Neural cell (in vitro differentiated cells): ENCODE measurements at regions not wholly inside any gene's neighbourhood (a gene's known extent, or its start where the extent isn't known, plus 50 kb on each side); places are given as distances from the start of the nearest gene placed in this dataset.

Experiments
- H2AFZ ChIP-seq: fragments of 200-600, 300-800 bp; sonication (generic), shearing (Covaris generic); 2 replicates; pipeline ENCODE4 v1.6.0; 2014; ENCODE audit warnings: low read depth, mild to moderate bottlenecking, antibody characterized with exemption, low read length, moderate library complexity
- H3F3A ChIP-seq: fragments of 200-600 bp; shearing (Covaris generic); 2 replicates; pipeline ENCODE4 v1.6.1; 2016; ENCODE audit warnings: mild to moderate bottlenecking, moderate library complexity, mixed read lengths, antibody characterized with exemption, low read length; ENCODE audit not compliant: insufficient read depth, poor library complexity, severe bottlenecking
- H3K27ac ChIP-seq: fragments of 200-600, 300-800 bp; sonication (generic), shearing (Covaris generic); 2 replicates; pipeline ENCODE4 v1.5.1; 2014; ENCODE audit warnings: mild to moderate bottlenecking, low read length, moderate library complexity
- H3K27me3 ChIP-seq: fragments of 300-800, 200-600 bp; sonication (generic), shearing (Covaris generic); 2 replicates; pipeline ENCODE4 v1.6.0; 2014; ENCODE audit warnings: mild to moderate bottlenecking, low read depth, low read length, moderate library complexity; ENCODE audit not compliant: insufficient read depth
- H3K36me3 ChIP-seq: fragments of 300-800, 200-600 bp; sonication (generic), shearing (Covaris generic); 2 replicates; pipeline ENCODE4 v1.5.1; 2014; ENCODE audit warnings: mild to moderate bottlenecking, antibody characterized with exemption, low read length, moderate library complexity; ENCODE audit not compliant: insufficient read depth
- H3K4me2 ChIP-seq: fragments of 300-800, 200-600 bp; sonication (generic), shearing (Covaris generic); 2 replicates; pipeline ENCODE4 v1.6.0; 2014; ENCODE audit warnings: mild to moderate bottlenecking, low read length
- H3K4me3 ChIP-seq: fragments of 300-800, 200-600 bp; sonication (generic), shearing (Covaris generic); 2 replicates; pipeline ENCODE4 v1.5.1; 2014; ENCODE audit warnings: mild to moderate bottlenecking, low read length, moderate library complexity
- H3K79me2 ChIP-seq: fragments of 200-600 bp; shearing (Covaris generic); replicated peaks from 2 replicates; pipeline ENCODE4 v1.6.0; 2014; ENCODE audit warnings: mild to moderate bottlenecking, low read length, moderate library complexity; ENCODE audit not compliant: insufficient read depth
- H3K9ac ChIP-seq: fragments of 300-800, 200-600 bp; sonication (generic), shearing (Covaris generic); 2 replicates; pipeline ENCODE4 v1.6.1; 2016; ENCODE audit warnings: mild to moderate bottlenecking, low read length, mixed read lengths
- H3K9me2 ChIP-seq: fragments of 200-600 bp; shearing (Covaris generic); 2 replicates; pipeline ENCODE4 v1.6.1; 2016; ENCODE audit warnings: mild to moderate bottlenecking, low read length, mixed read lengths; ENCODE audit not compliant: insufficient read depth
- H3K9me3 ChIP-seq: fragments of 200-600, 300-800 bp; sonication (generic), shearing (Covaris generic); 2 replicates; pipeline ENCODE4 v1.6.1; 2016; ENCODE audit warnings: mild to moderate bottlenecking, mixed run types, low read length, moderate library complexity, mixed read lengths
- H4K20me1 ChIP-seq: fragments of 200-600 bp; shearing (Covaris generic); 2 replicates; pipeline ENCODE4 v1.6.1; 2016; ENCODE audit warnings: mild to moderate bottlenecking, mixed run types; ENCODE audit not compliant: insufficient read depth
- EP300 ChIP-seq: fragments of 450-650 bp; conservative IDR thresholded peaks from 2 replicates; pipeline ENCODE4 v1.6.1; 2014; ENCODE audit warnings: antibody characterized with exemption, mild to moderate bottlenecking, moderate library complexity; ENCODE audit not compliant: poor library complexity, severe bottlenecking
- EZH2 ChIP-seq: fragments of 200-600, 300-800 bp; shearing (Covaris generic), sonication (generic); IDR thresholded peaks from 2 replicates; pipeline ENCODE4 v1.6.1; 2014; ENCODE audit warnings: antibody characterized with exemption, low read length, borderline replicate concordance, mild to moderate bottlenecking; ENCODE audit not compliant: insufficient read depth, poor library complexity, severe bottlenecking
- MXI1 ChIP-seq: fragments of 450-650 bp; conservative IDR thresholded peaks from 2 replicates; pipeline ENCODE4 v1.6.1; 2014; ENCODE audit warnings: antibody characterized with exemption, mild to moderate bottlenecking; ENCODE audit not compliant: poor library complexity, severe bottlenecking
- POLR2AphosphoS5 ChIP-seq: IDR thresholded peaks from 2 replicates; pipeline ENCODE4 v1.6.1; 2012
- RAD21 ChIP-seq: fragments of 450-650 bp; conservative IDR thresholded peaks from 2 replicates; pipeline ENCODE4 v1.6.1; 2014; ENCODE audit warnings: antibody characterized with exemption, mild to moderate bottlenecking, moderate library complexity
- SMC3 ChIP-seq: fragments of 450-650 bp; conservative IDR thresholded peaks from 2 replicates; pipeline ENCODE4 v1.6.1; 2014; ENCODE audit warnings: antibody characterized with exemption, mild to moderate bottlenecking, moderate library complexity; ENCODE audit not compliant: poor library complexity
- TAF1 ChIP-seq: IDR thresholded peaks from 2 replicates; pipeline ENCODE4 v1.6.1; 2012; ENCODE audit warnings: low read depth
- TF ChIP-seq, protein P1 (sequence below): IDR thresholded peaks from 2 replicates; pipeline ENCODE4 v1.6.1; 2012; ENCODE audit warnings: borderline replicate concordance
- TF ChIP-seq, protein P2 (sequence below): fragments of 450-650 bp; IDR thresholded peaks from 2 replicates; pipeline ENCODE4 v1.5.1; 2014; ENCODE audit warnings: antibody characterized with exemption, mild to moderate bottlenecking, moderate library complexity; ENCODE audit not compliant: poor library complexity, severe bottlenecking

DNA sequence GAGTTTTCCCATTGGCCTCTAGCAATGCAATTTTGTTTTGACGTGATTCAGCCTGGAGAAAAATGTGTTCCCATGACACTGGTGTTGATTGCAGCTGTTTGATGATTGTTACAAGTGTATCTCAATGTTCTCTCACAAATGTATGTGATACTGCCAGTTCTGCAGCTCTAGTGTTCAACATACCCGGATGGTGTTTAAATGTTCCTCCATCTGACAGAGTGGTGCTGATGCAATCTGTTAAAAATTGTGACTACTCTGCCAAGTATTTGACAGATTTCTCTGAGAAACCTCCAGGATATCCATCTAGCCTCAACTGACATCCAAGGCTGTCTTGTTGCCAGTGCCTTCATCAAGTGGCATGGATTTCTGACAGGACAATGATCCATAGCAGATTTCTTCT is 657.2 kb upstream of the DIAPH2 start:
- no peak overlapping the region for H3K27ac ChIP-seq
- no peaks in the 10 kb centered on the region for H3K9me2 ChIP-seq
- no peak overlapping the region for H3K4me3 ChIP-seq
- H3K4me2 ChIP-seq, result no peak overlapping the region
- H3K27me3 ChIP-seq, result no peaks in the 10 kb centered on the region
- no peaks in the 10 kb centered on the region for H3K36me3 ChIP-seq
- no peaks in the 10 kb centered on the region for H3F3A ChIP-seq
- H3K79me2 ChIP-seq, result no peaks in the 10 kb centered on the region
- no peak overlapping the region for H2AFZ ChIP-seq
- H3K9ac ChIP-seq, result no peak overlapping the region
- H3K9me3 ChIP-seq, result no peaks in the 10 kb centered on the region
- H4K20me1 ChIP-seq, result no peaks in the 10 kb centered on the region
- peak; percentile 97 for TF ChIP-seq EP300
- no peak for TF ChIP-seq RAD21
- peak; percentile 38 for TF ChIP-seq POLR2AphosphoS5

DNA sequence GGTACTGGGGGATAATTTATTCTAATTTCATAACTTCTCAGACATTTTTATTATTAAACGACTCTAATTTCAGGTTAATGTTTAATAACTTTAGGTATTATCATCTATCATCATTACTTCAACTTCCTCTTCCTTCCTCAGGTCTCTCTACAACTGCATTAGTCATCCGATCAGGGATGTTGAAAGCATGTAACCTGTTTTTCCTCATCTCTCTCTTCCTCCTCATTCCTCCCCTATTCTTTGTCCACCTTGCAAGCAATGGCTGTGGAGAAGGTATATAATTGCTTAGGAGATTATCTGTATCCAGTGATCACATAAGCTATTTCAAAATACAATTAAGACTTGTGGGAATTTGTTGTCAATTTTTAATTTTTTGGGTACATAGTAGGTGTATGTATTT is 632.6 kb upstream of the DIAPH2 start:
- Histone ChIP-seq H3K27ac (no peak overlapping the region), H3K79me2 (no peaks in the 10 kb centered on the region), H3K9ac (no peak overlapping the region), H3K27me3 (no peaks in the 10 kb centered on the region), H3K9me2 (no peaks in the 10 kb centered on the region), H3K9me3 (no peaks in the 10 kb centered on the region), H3K36me3 (no peaks in the 10 kb centered on the region), H3K4me3 (no peak overlapping the region), H2AFZ (no peak overlapping the region), H3K4me2 (no peak overlapping the region), H3F3A (no peaks in the 10 kb centered on the region), H4K20me1 (no peaks in the 10 kb centered on the region)
- TF ChIP-seq EP300 (no peak), POLR2AphosphoS5 (no peak), RAD21 (no peak), SMC3 (no peak), EZH2 (no peak), MXI1 (no peak), TAF1 (no peak)
- TF ChIP-seq, protein P1, sequence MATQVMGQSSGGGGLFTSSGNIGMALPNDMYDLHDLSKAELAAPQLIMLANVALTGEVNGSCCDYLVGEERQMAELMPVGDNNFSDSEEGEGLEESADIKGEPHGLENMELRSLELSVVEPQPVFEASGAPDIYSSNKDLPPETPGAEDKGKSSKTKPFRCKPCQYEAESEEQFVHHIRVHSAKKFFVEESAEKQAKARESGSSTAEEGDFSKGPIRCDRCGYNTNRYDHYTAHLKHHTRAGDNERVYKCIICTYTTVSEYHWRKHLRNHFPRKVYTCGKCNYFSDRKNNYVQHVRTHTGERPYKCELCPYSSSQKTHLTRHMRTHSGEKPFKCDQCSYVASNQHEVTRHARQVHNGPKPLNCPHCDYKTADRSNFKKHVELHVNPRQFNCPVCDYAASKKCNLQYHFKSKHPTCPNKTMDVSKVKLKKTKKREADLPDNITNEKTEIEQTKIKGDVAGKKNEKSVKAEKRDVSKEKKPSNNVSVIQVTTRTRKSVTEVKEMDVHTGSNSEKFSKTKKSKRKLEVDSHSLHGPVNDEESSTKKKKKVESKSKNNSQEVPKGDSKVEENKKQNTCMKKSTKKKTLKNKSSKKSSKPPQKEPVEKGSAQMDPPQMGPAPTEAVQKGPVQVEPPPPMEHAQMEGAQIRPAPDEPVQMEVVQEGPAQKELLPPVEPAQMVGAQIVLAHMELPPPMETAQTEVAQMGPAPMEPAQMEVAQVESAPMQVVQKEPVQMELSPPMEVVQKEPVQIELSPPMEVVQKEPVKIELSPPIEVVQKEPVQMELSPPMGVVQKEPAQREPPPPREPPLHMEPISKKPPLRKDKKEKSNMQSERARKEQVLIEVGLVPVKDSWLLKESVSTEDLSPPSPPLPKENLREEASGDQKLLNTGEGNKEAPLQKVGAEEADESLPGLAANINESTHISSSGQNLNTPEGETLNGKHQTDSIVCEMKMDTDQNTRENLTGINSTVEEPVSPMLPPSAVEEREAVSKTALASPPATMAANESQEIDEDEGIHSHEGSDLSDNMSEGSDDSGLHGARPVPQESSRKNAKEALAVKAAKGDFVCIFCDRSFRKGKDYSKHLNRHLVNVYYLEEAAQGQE, result no peak
- TF ChIP-seq, protein P2, sequence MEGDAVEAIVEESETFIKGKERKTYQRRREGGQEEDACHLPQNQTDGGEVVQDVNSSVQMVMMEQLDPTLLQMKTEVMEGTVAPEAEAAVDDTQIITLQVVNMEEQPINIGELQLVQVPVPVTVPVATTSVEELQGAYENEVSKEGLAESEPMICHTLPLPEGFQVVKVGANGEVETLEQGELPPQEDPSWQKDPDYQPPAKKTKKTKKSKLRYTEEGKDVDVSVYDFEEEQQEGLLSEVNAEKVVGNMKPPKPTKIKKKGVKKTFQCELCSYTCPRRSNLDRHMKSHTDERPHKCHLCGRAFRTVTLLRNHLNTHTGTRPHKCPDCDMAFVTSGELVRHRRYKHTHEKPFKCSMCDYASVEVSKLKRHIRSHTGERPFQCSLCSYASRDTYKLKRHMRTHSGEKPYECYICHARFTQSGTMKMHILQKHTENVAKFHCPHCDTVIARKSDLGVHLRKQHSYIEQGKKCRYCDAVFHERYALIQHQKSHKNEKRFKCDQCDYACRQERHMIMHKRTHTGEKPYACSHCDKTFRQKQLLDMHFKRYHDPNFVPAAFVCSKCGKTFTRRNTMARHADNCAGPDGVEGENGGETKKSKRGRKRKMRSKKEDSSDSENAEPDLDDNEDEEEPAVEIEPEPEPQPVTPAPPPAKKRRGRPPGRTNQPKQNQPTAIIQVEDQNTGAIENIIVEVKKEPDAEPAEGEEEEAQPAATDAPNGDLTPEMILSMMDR, result no peak

DNA sequence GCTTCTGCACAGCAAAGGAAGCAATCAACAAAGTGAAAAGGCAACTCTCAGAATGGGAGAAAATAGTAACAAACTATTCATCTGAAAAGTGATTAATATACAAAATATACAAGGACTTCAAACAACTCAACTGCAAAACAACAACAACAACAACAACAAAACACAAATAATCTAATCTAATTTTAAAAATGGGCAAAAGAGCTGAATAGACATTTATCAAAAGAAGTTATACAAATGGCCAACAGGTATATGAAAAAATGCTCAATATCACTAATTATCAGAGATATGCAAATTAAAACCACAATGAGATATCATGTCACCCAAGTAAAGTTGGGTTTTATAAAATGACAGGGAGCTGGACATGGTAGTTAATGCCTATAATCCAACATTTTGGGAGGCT is 602.8 kb upstream of the DIAPH2 start:
- Histone ChIP-seq H3K4me2 (no peak overlapping the region), H4K20me1 (no peaks in the 10 kb centered on the region), H3F3A (no peaks in the 10 kb centered on the region), H3K27ac (no peak overlapping the region), H3K4me3 (no peak overlapping the region), H3K9me3 (no peaks in the 10 kb centered on the region), H3K27me3 (no peaks in the 10 kb centered on the region), H3K79me2 (no peaks in the 10 kb centered on the region), H3K9ac (no peak overlapping the region), H3K36me3 (no peaks in the 10 kb centered on the region), H2AFZ (no peak overlapping the region), H3K9me2 (no peaks in the 10 kb centered on the region)
- TF ChIP-seq, protein P1, result no peak
- no peak for TF ChIP-seq RAD21
- TF ChIP-seq SMC3, result no peak
- no peak for TF ChIP-seq POLR2AphosphoS5
- no peak for TF ChIP-seq TAF1
- no peak for TF ChIP-seq EP300
- TF ChIP-seq, protein P2, result no peak
- no peak for TF ChIP-seq EZH2
- TF ChIP-seq MXI1, result no peak
